Fibroblast of pulmonary artery (primary cell): ENCODE measurements at regions not wholly inside any gene's neighbourhood (a gene's known extent, or its start where the extent isn't known, plus 50 kb on each side); places are given as distances from the start of the nearest gene placed in this dataset.

Source experiments
- DNase-seq: peaks from one replicate; pipeline ENCODE4 v3.0.0-alpha.2; 2010; ENCODE audit warnings: low read depth
- H3K4me3 ChIP-seq: replicated peaks from 2 replicates; pipeline ENCODE4 v1.5.1; 2011; ENCODE audit warnings: low read depth, mild to moderate bottlenecking, control low read depth, low read length, moderate library complexity
- CTCF ChIP-seq: IDR thresholded peaks from 2 replicates; pipeline ENCODE4 v1.5.1; 2011; ENCODE audit warnings: mild to moderate bottlenecking, control low read depth, low read length, inconsistent platforms; ENCODE audit errors: missing control alignments

GRCh38 chr20:6993011-6993410 lies 225.5 kb downstream of the BMP2 start:
- peak; percentile 2 for DNase-seq
- no peak for TF ChIP-seq CTCF

GRCh38 chr20:6993511-6993910 lies 226.0 kb downstream of the BMP2 start:
- DNase-seq = no peak
- TF ChIP-seq CTCF = no peak
- no peak overlapping the region for H3K4me3 ChIP-seq

More at GRCh38 chr20:6993011-6993410, 225.5 kb downstream of the BMP2 start:
- H3K4me3 ChIP-seq = no peak overlapping the region

GRCh38 chr20:6994452-6994851 lies 227.0 kb downstream of the BMP2 start:
- TF ChIP-seq CTCF = no peak
- no peak overlapping the region for H3K4me3 ChIP-seq
- peak; percentile 60 for DNase-seq

GRCh38 chr20:6998909-6999308 lies 231.4 kb downstream of the BMP2 start:
- no peak overlapping the region for H3K4me3 ChIP-seq
- no peak for TF ChIP-seq CTCF
- DNase-seq = no peak

- no peak overlapping the region for H3K4me3 ChIP-seq
- DNase-seq = no peak
- TF ChIP-seq CTCF = no peak
These were observed 231.9 kb downstream of the BMP2 start for GRCh38 chr20:6999381-6999780.

GRCh38 chr20:7003598-7003997 lies 236.1 kb downstream of the BMP2 start:
- DNase-seq = peak; percentile 5

More at GRCh38 chr20:7003598-7003997, 236.1 kb downstream of the BMP2 start:
- no peak for TF ChIP-seq CTCF
- no peak overlapping the region for H3K4me3 ChIP-seq
